Activated T-cell treated with anti-CD3 and anti-CD28 coated beads for 1 hour (primary cell): ENCODE measurements at regions not wholly inside any gene's neighbourhood (a gene's known extent, or its start where the extent isn't known, plus 50 kb on each side); places are given as distances from the start of the nearest gene placed in this dataset.

Experiments used
- DNase-seq: peaks from one replicate; pipeline ENCODE4 v3.0.0-alpha.2; 2020; ENCODE audit warnings: low read depth

DNA sequence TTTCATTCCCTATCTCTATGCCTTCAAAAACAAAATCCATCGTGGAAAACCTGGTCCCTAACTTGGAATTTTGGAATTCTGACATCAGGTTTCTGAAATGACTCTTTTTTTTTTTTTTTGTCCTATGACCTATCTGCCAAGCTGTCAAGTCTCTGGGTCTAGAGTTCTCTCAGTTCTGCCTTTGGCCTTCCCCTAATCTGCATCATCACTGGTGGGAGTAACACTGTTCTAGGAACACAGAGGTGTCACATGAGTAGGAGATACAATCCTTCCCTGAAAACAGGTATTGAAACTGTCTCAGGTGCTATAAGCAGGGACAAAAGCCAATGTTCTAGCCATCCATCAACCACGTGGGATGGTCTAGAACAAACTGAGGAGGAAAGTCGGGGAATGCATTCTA, 142.0 kb upstream of the ATP1B1 start:
- no peak for DNase-seq

DNA sequence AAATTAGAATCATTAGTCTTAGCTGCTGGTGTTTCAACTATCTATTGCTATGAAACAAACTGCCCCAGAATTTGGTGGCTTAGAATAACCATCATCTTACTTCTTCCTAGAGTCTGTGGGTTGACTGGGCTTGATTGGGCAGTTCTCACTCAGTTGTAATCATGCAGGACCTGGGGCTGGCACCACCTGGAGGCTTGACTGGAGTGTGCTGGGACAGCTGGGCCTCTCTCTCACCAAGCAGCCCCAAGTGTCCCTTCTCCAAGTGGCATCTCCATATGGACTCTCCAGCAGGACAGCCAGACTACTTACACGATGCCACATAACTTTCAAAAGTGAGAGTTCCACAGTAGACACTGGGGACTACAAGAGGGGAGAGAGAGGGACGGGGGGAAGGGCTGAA, 140.3 kb upstream of the ATP1B1 start:
- DNase-seq: no peak

DNA sequence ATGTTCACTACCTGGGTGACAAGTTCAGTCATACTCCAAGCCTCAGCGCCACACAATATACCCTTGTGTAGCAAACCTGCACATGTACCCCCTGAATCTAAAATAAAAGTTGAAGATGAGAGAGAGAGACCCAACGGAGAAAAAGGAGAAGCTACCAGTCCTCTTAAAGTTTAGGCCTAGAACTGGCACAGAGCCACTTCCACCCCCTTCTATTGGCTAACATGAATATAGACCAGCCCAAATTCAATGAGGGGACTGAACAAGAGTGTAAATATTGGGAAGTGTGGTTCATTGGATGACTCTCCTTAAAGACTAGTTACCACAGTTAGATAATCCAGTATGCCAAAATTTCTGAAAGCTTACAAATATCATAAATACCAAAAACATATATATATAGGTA, 139.9 kb upstream of the ATP1B1 start:
- DNase-seq: no peak

DNA sequence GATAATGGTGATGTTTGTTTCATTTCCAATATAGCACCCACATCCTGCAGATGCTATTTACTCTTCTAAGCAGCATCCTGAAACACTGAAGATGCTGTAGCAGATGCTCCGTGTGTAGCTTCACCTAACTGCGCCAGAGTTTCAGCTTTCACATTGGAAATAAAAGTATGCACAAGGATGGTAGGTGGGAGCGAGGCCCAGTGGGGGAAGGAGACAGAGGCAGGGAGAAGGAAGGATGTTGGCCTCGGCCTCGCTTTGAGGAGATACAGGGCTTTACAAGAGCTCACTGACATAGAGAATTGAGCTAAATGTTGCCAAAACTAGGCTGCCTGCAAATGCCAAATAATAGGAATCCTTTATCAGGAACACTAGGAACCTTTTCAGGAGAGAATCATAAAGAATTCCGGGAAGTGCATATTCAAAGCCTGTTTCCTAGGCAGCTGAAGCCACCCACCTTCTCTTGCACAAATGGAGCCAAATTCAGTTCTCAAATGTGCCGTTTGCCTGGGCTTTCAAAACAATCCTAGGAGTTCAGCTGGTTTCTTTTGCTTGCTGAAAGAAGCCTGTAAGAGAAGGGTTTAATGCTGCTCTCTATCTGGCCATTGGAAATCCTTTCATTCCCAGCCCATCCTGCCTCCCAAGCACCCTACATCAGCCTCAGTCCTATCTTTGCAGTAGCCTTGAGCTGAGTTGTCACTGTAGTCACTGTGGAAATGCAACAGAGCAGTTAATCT, 135.4 kb upstream of the ATP1B1 start:
- DNase-seq: no peak

DNA sequence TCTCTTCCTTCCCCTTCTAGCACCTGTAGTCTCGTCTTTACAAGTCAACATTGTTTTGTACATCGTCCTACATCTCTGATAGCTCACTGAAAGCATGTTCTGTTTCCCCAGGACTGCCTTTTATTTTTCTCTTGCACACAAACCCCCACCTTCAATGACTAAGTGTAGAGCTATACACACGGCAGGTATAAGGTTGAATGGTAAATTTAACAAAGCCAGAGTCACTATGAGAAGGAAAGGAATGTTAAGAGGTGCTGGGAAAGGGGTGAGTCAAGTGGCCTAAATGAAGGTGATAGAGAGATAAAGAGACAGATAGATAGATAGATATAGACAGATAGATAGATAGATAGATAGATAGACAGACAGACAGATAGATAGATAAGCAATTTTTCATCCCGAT, 134.3 kb upstream of the ATP1B1 start:
- DNase-seq: no peak

DNA sequence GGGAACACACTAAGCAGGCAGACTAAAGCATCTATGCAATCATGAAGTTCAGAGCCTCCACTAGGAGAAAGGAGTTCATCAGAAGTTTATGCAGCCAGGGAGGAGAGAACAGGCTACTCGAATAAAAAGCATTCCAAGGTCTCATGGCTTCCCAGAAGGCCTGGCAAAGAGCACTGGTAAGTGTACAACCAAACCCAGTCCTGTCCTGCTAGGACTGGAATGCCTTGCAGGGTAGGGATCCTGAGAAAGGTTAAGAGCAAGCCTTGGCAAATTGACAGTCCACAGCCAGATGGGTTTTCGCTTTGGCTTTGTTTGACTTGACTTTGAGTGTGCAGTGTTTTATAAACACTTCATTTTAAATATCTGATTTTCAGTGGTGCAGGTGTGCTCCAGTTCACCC, 133.6 kb upstream of the ATP1B1 start:
- DNase-seq: no peak

DNA sequence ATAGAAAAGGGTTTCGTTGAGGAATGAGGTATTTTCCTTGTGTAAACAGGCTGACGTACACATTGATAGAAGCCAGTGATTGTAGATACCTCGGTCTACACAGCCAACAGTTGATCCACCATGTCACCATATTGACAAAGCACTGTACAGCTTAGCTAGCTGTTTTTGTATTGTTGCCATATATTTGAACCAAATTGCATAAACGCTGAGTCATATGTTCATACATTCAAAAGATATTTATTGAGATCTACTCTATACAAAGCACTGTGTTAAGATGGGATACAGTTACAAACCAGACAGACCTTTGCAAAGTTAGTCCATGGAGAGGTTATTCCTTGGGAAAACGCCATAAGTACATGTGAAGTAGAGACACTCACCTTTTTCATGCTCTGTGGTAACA, 132.4 kb upstream of the ATP1B1 start:
- DNase-seq: no peak

DNA sequence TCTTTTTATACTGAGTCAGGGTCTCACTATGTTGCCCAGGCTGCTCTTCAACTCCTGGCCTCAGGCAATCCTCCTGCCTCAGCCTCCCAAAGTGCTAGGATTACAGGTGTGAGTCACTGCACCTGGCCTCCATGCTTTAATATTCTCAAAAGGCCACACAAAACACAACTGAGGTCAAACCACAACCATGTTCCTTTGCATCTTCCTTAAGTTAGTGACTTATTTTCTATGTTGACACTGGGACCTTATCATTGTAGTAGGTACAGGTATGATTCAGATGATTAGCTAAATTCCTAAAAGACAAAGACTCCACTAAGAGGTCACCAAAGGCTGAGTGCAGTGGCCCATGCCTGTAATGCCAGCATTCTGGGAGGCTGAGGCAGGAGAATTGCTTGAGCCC, 131.9 kb upstream of the ATP1B1 start:
- DNase-seq: no peak

DNA sequence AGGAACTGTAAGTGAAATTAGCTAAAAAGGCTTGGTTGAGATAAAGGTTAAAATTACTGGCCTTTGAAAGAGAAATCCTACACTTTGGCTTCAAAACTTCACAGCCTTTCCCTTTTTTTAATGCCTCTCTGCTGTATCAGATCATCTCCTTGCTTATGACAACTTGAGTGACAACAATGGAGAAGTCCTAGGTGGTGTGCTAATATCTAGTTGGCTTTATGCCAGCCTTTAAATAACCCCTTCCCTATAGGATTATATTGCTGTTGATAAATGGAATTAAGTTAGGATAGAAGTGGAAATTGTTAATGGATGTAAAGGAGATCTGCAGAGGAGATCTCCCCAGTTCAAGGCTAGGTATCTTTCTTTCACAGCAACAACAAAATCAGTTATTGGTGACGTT, 130.2 kb upstream of the ATP1B1 start:
- no peak for DNase-seq

DNA sequence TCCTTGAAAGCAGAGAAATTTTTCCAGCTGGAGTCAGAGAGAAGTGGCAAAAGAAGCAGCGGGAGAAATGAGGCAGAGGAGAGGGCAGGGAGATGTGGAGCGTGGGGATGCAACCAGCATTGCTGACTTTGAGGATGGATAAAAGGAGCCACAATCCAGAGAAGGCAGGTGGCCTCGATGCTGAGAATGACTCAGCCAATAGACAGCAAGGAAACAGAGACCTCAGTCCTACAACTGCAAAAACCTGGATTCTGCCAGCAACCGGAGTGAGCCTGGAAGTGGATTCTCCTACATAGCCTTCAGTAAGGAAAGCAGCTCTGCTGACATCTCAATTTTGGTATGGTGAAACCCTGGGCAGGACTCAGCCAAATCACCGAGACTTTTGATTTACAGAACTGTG, 128.9 kb upstream of the ATP1B1 start:
- DNase-seq: no peak

DNA sequence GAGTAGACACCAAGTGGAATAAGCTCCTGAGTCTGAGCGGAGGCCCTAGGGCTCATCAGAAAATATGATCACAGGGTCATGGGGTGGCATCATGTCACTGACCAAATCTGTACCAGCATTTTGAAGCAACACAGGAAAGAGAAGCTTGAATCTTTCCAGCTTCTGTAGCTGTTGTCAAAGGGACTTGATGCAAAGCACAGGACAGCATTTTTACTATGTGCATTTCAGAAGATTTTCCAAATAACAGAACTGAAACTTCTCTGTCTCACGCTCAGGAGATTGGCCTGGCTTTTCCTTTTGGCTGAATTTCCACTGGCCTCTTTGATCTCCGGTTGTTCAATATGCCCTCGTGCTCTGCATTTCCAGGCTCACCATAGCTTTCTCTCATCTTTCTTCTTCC, 127.2 kb upstream of the ATP1B1 start:
- DNase-seq: no peak

DNA sequence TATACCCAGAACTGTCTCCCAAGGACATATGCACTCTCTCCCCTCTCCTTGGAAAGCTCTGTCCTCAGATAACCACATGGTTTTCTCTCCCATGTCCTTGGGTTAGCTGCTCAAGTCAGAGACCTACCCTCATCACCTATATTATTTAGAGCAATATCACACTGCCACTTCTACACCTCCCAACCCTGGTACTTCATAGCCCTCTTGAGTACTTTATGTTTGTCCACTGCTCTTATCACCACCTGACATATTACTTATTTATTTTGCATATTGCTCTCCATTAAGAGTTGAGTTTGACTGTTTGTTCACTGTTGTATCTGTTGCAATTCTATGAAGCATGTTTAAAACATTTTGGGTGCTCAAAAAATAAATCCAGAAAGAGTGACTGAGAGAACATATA, 126.3 kb upstream of the ATP1B1 start:
- DNase-seq: no peak

DNA sequence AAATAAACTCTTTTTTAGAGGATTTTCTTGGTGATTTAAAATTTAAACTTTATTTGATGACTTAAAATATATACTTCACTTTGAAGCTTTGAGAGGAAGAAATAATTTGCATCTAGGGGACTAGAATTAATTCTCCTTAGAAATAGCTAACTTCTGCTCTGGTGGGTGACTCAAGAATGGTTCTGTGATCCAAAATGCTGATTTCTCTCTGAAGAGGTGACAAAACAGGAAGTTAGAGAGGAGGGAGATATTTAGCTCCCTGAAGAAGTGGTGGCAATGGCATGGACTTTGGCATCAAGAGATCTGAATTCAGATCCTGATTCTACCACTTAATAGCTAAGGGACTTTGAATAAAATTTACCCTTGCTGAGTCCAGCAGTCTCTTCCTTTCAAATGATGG, 125.8 kb upstream of the ATP1B1 start:
- DNase-seq: no peak

DNA sequence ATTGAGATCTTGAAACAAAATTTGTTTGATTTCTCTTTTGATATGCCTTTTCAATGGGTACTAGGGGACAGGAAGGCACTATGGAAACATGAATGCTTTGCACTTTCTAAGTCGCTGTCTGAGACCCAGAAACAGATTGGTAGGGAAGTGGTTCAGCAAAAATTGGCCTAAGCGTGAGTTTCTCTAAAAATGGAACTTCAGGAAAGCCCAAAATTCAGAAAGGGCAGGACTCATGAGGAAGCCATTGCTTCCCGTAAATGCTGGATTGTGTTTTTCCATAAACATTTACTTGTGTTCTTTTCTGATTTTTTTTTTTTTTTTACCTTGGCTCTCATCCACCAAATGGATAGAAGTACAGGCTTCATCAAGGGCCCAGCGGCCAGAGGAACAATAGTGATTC, 123.7 kb upstream of the ATP1B1 start:
- no peak for DNase-seq

DNA sequence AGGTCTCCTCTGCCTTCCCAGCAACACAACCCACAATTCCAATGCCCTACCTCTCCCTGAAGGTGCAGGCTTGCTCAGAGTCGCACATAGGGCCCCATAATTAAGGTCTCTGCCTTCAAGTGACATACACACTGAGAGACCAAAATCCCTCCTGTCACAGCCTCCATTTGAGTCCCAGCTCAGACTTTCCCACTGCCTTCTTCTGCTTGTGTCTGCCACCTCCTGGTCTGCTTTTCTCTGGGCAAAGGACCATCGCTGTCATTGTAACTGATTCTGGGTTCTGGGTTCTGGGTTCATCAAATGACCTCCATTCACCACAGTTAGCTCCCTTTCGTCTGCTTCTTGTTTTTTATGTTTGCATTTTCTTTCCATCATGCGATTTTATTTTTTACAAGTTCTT, 119.2 kb upstream of the ATP1B1 start:
- DNase-seq: no peak

DNA sequence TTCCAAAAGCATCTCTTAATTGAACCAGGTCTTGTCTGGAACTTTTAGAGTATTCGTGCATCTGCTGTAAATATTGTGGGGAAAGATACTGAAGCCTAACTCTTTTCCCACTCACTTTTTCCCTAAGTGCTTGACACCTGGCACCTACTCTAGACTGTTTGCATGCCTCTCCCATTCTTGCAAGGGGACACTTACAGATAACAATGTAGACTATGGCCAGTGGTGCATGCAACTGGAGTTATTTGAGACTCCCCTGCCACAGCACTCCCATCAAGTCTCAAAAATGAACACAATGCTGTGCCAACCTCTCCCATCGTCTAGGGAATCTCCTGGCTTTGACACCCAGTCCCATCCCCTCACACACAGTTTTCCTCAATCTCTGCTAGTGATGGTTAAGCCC, 118.6 kb upstream of the ATP1B1 start:
- DNase-seq: no peak

DNA sequence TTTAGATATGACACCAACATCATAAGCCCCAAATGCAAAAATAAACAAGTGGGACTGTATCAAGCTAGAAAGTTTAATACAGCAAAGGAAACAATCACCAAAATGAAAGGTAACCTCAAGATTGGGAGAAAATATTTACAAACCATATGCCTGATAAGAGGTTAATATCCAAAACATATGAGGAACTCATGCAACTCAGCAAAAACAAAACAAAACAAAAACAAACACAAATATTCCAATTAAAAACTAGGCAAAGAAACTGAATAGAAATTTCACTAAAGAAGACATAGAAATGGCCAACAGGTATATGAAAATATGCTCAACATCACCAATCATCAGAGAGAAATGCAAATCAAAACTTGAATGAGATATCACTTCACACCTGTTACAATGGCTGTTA, 116.5 kb upstream of the ATP1B1 start:
- DNase-seq: no peak

DNA sequence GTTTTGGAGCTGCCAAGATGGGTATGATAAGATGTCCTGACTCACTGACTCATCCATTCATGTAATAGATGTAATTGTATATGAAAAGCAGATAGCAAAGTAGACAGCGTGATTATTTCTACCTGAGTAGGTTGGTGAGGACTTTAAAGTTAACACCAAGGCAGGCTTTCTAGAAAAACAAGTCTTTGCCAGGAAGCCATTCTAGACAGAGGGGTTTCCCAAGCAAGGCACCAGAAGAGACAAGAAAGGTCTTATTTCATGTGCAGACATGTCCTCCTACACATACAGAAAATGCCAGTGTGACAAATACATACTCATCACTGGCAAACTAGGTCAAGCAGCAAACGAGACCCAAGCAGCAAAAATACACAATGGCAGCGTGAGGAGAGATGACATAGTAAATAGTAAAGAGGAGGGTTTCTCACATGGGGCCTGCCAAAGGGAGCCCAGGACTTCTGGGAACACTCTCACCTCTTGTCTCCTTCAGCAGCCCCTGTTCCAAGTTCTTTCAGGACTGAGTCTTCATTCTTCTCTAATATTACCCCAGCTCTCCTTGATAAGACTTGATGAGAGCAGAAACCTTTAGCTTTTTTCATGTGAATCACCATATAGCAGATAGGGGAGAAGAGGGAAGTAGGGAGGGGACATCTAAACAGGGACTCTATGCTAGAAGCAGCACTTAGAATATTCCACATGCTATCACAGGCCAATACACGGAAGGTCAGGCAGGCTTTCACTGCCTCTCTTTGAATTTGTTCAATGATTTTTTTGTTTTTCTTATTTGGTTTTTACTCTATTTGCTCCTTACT, 114.6 kb upstream of the ATP1B1 start:
- DNase-seq: no peak

DNA sequence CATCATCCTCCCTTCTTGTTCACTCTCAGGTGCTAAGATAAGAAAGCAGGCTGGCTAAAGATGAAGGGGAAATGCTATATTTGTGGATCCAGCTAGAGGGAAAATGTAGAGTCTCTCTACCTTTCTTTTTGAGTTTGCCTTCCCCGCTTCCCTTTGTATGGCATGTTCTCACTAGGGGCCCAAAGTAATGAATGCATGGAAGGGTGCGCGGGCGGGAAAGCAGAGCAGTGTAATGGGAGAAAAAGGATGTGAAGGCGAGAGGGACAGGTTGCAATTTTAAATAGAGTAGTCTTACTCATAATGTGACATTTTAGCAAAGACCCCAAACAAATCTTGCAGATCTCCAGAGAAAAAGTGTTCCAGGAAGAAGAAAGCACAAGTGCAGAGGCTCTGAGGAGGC, 105.1 kb upstream of the ATP1B1 start:
- DNase-seq: no peak

DNA sequence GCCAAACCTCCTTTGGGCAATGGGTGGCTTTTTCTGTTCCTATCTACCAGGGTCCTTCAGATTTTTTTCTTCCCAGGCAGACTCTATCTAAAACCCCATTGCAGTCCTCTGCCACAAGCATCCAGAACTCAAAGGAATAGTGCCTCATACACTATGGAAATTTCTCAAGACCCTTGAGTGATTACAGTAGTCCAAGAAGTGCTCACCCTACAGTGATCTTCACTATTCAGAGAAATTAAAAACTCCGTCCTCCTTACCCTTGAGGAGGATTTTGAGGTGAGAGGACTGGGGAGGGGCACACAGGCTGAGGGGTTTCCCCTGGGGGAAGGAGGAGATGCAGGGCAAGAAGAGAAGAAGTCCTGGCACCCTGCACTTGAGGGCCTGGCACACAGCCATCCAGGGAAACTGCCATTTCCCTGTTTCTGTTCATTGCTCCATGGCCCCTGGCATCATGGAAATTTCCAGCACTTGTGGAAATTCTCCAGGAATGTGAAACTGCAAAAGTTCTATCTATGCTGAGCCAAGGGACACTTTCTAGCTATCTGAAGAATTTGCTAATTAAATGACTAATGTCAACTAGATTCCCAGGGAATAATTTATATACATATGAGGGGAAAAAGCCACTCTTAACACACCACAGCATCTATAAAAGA, 102.5 kb upstream of the ATP1B1 start:
- DNase-seq: no peak

DNA sequence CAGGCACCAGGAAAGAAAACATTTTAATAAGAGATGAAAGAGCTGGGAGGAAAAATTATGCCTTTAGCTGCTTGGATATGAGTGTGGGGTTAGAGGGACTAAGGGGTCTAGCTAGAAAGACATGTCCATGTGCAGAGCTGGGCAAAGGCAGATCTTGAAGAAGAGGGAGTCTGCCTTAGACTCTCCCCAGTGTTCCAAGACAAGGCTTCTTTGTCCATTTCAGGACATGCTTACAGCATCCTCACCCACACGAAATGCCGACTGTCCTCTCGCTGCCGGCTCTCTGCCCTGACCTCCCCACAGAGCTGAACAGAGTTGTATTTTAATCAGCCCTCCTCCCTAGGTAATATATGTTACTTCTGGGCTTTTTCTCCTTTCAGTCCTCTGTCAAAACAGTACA, 100.7 kb upstream of the ATP1B1 start:
- no peak for DNase-seq

DNA sequence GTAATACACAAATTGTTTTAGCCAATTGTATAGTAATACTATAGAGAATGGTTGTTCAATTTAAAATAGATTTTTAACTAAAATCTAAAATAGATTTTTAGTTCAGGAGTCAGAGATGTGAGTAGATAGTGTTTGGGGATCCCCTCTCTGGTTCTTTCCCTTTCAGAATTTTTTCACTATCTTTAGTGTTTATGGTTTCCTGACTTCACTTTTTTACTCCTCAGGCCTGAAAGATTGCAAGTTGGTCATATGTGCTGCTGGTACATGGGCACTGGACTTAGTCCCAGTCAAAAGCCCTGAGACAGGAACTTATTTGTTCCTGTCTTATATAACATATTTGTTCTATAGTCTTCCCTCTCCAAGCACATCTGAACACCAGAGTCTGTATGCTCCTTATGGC, 96.8 kb upstream of the ATP1B1 start:
- DNase-seq: no peak

DNA sequence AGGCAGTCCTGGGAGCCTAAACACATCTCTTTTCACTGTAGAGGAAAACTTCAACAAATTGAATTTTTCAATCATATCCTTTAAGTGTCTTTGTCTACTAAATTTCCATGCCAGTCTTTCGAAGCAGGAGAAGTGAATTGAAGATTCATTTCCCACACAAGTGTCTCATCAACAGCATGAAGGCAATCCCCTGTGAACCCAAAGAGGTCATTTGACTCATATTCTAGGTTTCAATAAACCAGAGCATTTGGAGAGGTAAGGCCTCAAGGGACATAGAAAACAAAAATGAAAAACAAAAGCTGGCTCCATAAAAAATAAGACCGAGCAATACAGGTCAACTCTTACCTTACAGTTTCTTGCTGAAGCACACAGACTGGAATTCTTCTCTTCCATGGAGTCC, 94.1 kb upstream of the ATP1B1 start:
- no peak for DNase-seq
